Hypothalamus (tissue), 51 donors: ENCODE measurements at regions not wholly inside any gene's neighbourhood (a gene's known extent, or its start where the extent isn't known, plus 50 kb on each side); places are given as distances from the start of the nearest gene placed in this dataset.
"Not testable (repeated sequence)": the region's sequence is repeated elsewhere in the genome, so short reads cannot be mapped to it uniquely, and the experiment has no call there.

Experiments used
- DNase-seq, 51 donors: peaks; one replicate each; lab custom pipeline; 2025; lab: John Stamatoyannopoulos, UW

- not testable (repeated sequence) for DNase-seq
These were observed 385.6 kb downstream of the SPATA31A6 start for GRCh38 chr9:42568942-42569556.

DNA sequence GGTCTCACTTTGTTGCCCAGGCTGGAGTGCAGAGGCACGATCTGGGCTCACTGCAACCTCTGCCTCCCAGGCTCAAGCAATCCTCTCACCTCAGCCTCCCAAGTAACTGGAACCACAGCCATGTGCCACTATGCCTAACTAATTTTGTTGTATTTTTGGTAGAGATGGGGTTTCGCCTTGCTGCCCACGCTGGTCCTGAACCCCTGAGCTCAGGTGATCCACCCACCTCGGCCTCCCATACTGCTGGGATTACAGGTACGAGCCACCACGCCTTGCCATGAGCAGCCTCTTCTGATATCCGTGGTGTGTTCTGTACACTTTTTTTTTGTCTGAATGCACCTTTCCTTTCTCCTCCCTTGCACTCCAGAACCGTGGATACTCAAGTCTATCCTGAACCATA is 394.4 kb downstream of the SPATA31A6 start:
- DNase-seq = not testable (repeated sequence)
